PC-3 (cell line): ENCODE measurements at regions not wholly inside any gene's neighbourhood (a gene's known extent, or its start where the extent isn't known, plus 50 kb on each side); places are given as distances from the start of the nearest gene placed in this dataset.

ENCODE experiments used
- CTCF ChIP-seq: fragments of 300-600 bp; sonication (generic); conservative IDR thresholded peaks from 2 replicates; pipeline ENCODE4 v1.5.1; 2017; ENCODE audit warnings: antibody characterized with exemption, low read depth, mild to moderate bottlenecking, low read length
- EZH2phosphoT487 ChIP-seq: fragments of 300-600 bp; sonication (generic); IDR thresholded peaks from 2 replicates; pipeline ENCODE4 v1.6.1; 2018; ENCODE audit warnings: mild to moderate bottlenecking, antibody characterized with exemption, low read length, borderline replicate concordance

GRCh38 chr20:19017104-19017690 is 195.2 kb upstream of the SLC24A3 start:
- TF ChIP-seq EZH2phosphoT487 = no peak
- TF ChIP-seq CTCF = no peak
